NCI-H2029 (cell line): ENCODE measurements at regions not wholly inside any gene's neighbourhood (a gene's known extent, or its start where the extent isn't known, plus 50 kb on each side); places are given as distances from the start of the nearest gene placed in this dataset.
A peak's percentile ranks its signal among the peaks of the same experiment; 100 is the strongest.

Experiments used
- DNase-seq: peaks from one replicate; lab custom pipeline; 2025; lab: John Stamatoyannopoulos, UW

- no peak for DNase-seq
Observed at GRCh38 chr3:30069056-30069455, 537.3 kb upstream of the TGFBR2 start.

- no peak for DNase-seq
Observed at GRCh38 chr3:30073040-30073439, 533.4 kb upstream of the TGFBR2 start.

GRCh38 chr3:30073622-30074021 is 532.8 kb upstream of the TGFBR2 start:
- DNase-seq, result no peak

- no peak for DNase-seq
Observed at GRCh38 chr3:30075514-30075913, 530.9 kb upstream of the TGFBR2 start.

GRCh38 chr3:30076899-30077298 is 529.5 kb upstream of the TGFBR2 start:
- DNase-seq, result no peak

GRCh38 chr3:30077746-30078145 is 528.7 kb upstream of the TGFBR2 start:
- no peak for DNase-seq

GRCh38 chr3:30078736-30079135 is 527.7 kb upstream of the TGFBR2 start:
- no peak for DNase-seq

GRCh38 chr3:30081904-30082303 is 524.5 kb upstream of the TGFBR2 start:
- no peak for DNase-seq

- no peak for DNase-seq
Observed at GRCh38 chr3:30082652-30083051, 523.7 kb upstream of the TGFBR2 start.

- no peak for DNase-seq
Observed at GRCh38 chr3:30083315-30083714, 523.1 kb upstream of the TGFBR2 start.

GRCh38 chr3:30084316-30084715 is 522.1 kb upstream of the TGFBR2 start:
- no peak for DNase-seq

GRCh38 chr3:30084971-30085403 is 521.4 kb upstream of the TGFBR2 start:
- DNase-seq, result no peak

- no peak for DNase-seq
Observed at GRCh38 chr3:30085486-30085885, 520.9 kb upstream of the TGFBR2 start.

GRCh38 chr3:30091686-30092085 is 514.7 kb upstream of the TGFBR2 start:
- DNase-seq, result no peak

GRCh38 chr3:30097022-30097650 is 509.3 kb upstream of the TGFBR2 start:
- no peak for DNase-seq

- no peak for DNase-seq
Observed at GRCh38 chr3:30098243-30098642, 508.2 kb upstream of the TGFBR2 start.

GRCh38 chr3:30098653-30099455 is 507.5 kb upstream of the TGFBR2 start:
- DNase-seq, result no peak

GRCh38 chr3:30102356-30102755 is 504.0 kb upstream of the TGFBR2 start:
- no peak for DNase-seq

- DNase-seq, result no peak
Observed at GRCh38 chr3:30103186-30103585, 503.2 kb upstream of the TGFBR2 start.

- DNase-seq, result no peak
Observed at GRCh38 chr3:30107531-30107930, 498.9 kb upstream of the TGFBR2 start.

GRCh38 chr3:30112411-30112810 is 494.0 kb upstream of the TGFBR2 start:
- DNase-seq, result no peak

- DNase-seq, result peak; percentile 25
Observed at GRCh38 chr3:30112902-30113484, 493.4 kb upstream of the TGFBR2 start.

- no peak for DNase-seq
Observed at GRCh38 chr3:30113906-30114305, 492.5 kb upstream of the TGFBR2 start.
